Inferior parietal cortex (tissue), 1 donor: ENCODE measurements at regions not wholly inside any gene's neighbourhood (a gene's known extent, or its start where the extent isn't known, plus 50 kb on each side); places are given as distances from the start of the nearest gene placed in this dataset.
"Not testable (repeated sequence)": the region's sequence is repeated elsewhere in the genome, so short reads cannot be mapped to it uniquely, and the experiment has no call there.

ENCODE experiments used
- DNase-seq: peaks from one replicate; pipeline ENCODE4 v3.0.0-alpha.2; 2016; ENCODE audit errors: extremely low spot score

GRCh38 chr11:36733721-36734120 is 135.7 kb upstream of the RAG2 start:
- DNase-seq = not testable (repeated sequence)

GRCh38 chr11:36730761-36731160 is 132.7 kb upstream of the RAG2 start:
- DNase-seq = no peak

GRCh38 chr11:36729825-36730224 is 131.8 kb upstream of the RAG2 start:
- DNase-seq = no peak

- no peak for DNase-seq
These were observed 128.4 kb upstream of the RAG2 start for GRCh38 chr11:36726420-36726819.

- no peak for DNase-seq
These were observed 126.8 kb upstream of the RAG2 start for GRCh38 chr11:36724742-36725385.

GRCh38 chr11:36722421-36722820 is 124.4 kb upstream of the RAG2 start:
- DNase-seq = no peak

- no peak for DNase-seq
These were observed 121.5 kb upstream of the RAG2 start for GRCh38 chr11:36719358-36720107.

- no peak for DNase-seq
These were observed 120.4 kb upstream of the RAG2 start for GRCh38 chr11:36718451-36718850.

- no peak for DNase-seq
These were observed 115.7 kb upstream of the RAG2 start for GRCh38 chr11:36713715-36714114.

- DNase-seq = no peak
These were observed 113.2 kb upstream of the RAG2 start for GRCh38 chr11:36711104-36711825.
